ENCODE measurements at regions not wholly inside any gene's neighbourhood (a gene's known extent, or its start where the extent isn't known, plus 50 kb on each side); places are given as distances from the start of the nearest gene placed in this dataset.
"Not testable (repeated sequence)": the region's sequence is repeated elsewhere in the genome, so short reads cannot be mapped to it uniquely, and the experiment has no call there.

DNA sequence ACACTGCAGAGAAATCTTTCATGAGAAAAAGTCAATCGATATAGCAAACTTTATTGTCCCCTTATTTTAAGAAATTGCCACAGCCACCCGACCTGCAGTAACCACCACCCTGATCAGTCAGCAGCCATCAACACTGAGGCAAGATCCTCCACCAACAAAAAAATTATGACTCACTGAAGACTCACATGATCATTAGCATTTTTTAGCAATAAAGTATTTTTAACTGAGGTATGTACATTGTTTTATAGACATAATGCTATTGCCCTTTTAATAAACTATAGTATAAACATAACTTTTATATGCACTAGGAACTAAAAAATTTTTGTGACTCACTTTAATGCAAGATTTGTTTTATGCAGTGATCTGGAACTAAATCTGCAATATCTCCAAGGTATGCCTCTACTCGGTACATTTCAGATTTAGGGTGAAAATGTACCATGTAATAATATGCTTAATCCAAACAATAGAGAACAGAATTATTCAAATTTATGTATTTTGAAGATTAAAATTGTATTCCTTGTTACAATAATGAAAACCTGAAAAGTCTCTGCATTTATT is 79.2 kb upstream of the CEP126 start:
- Histone ChIP-seq H3K4me2 (ENCODE audit: low read depth, low read length, poor library complexity, severe bottlenecking) (no peak overlapping the region), H3K27me3 (ENCODE audit: insufficient read depth, low read length, poor library complexity, severe bottlenecking) (no peaks in the 10 kb centered on the region), H3K36me3 (ENCODE audit: insufficient read depth, low read length) (no peaks in the 10 kb centered on the region), H3K9me3 (ENCODE audit: insufficient read depth, low read depth, low read length) (no peaks in the 10 kb centered on the region), H3K79me2 (ENCODE audit: insufficient read depth, low read length) (no peaks in the 10 kb centered on the region), H4K20me1 (ENCODE audit: insufficient read depth, low read length, poor library complexity, severe bottlenecking) (no peaks in the 10 kb centered on the region), H3K4me3 (ENCODE audit: low read length, poor library complexity, severe bottlenecking) (no peak overlapping the region), H3K9me2 (replicated peaks; ENCODE audit: low read depth, low read length) (no peaks in the 10 kb centered on the region), H3K9ac (ENCODE audit: low read depth, low read length, poor library complexity, severe bottlenecking) (no peak overlapping the region), H3K4me1 (ENCODE audit: insufficient read depth, low read length, poor library complexity, severe bottlenecking) (no peaks in the 10 kb centered on the region), H3F3A (ENCODE audit: low read depth) (no peaks in the 10 kb centered on the region), H2AFZ (ENCODE audit: low read length) (no peak overlapping the region)
- no peak for TF ChIP-seq EZH2phosphoT487 (IDR thresholded peaks at IDR 0.05; ENCODE audit: borderline replicate concordance)
- TF ChIP-seq, protein P1, sequence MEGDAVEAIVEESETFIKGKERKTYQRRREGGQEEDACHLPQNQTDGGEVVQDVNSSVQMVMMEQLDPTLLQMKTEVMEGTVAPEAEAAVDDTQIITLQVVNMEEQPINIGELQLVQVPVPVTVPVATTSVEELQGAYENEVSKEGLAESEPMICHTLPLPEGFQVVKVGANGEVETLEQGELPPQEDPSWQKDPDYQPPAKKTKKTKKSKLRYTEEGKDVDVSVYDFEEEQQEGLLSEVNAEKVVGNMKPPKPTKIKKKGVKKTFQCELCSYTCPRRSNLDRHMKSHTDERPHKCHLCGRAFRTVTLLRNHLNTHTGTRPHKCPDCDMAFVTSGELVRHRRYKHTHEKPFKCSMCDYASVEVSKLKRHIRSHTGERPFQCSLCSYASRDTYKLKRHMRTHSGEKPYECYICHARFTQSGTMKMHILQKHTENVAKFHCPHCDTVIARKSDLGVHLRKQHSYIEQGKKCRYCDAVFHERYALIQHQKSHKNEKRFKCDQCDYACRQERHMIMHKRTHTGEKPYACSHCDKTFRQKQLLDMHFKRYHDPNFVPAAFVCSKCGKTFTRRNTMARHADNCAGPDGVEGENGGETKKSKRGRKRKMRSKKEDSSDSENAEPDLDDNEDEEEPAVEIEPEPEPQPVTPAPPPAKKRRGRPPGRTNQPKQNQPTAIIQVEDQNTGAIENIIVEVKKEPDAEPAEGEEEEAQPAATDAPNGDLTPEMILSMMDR (conservative IDR thresholded peaks at IDR 0.05; ENCODE audit: low read length), result no peak

DNA sequence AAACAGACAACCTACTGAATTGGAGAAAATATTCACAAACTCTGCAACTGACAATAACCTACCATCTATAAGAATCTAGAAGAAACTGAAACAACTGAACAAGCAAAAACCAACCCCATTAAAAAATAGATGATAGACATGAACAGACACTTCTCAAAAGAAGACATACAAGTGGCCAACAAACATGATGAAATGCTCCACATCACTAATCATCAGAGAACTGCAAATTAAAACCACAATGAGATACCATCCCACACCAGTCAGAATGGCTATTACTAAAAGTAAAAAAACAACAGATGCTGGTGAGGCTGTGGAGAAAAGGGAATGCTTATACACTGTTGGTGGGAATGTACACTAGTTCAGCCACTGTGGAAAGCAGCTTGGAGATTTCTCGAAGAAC is 84.3 kb upstream of the CEP126 start:
- not testable (repeated sequence) for H3K27me3 ChIP-seq (ENCODE audit: insufficient read depth, low read length, poor library complexity, severe bottlenecking); H3K4me3 ChIP-seq (ENCODE audit: low read length, poor library complexity, severe bottlenecking); H3K4me1 ChIP-seq (ENCODE audit: insufficient read depth, low read length, poor library complexity, severe bottlenecking); H3K36me3 ChIP-seq (ENCODE audit: insufficient read depth, low read length); H2AFZ ChIP-seq (ENCODE audit: low read length); H3K4me2 ChIP-seq (ENCODE audit: low read depth, low read length, poor library complexity, severe bottlenecking); H3K9me2 ChIP-seq (replicated peaks; ENCODE audit: low read depth, low read length); H4K20me1 ChIP-seq (ENCODE audit: insufficient read depth, low read length, poor library complexity, severe bottlenecking); H3F3A ChIP-seq (ENCODE audit: low read depth); H3K79me2 ChIP-seq (ENCODE audit: insufficient read depth, low read length); H3K9ac ChIP-seq (ENCODE audit: low read depth, low read length, poor library complexity, severe bottlenecking); H3K9me3 ChIP-seq (ENCODE audit: insufficient read depth, low read depth, low read length)

DNA sequence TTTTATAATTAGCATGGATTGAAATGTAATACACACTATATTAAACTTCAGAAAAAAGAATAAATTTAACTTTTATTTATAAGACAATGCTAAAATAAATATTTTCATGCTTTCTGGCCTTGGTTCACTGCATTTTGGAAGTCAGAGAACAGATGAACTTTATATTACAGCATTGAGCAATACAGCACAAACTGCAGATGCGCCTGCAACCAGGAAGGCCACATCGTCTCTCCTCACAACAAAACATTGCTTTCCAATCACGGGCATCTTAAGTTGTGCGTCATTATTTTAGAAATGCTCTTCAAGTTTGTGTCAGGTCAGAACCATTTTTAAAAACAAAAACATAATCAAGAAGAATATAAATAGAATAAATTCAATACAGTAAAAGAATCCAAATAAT is 89.3 kb upstream of the CEP126 start:
- Histone ChIP-seq H3K9ac (ENCODE audit: low read depth, low read length, poor library complexity, severe bottlenecking) (no peak overlapping the region), H3K4me3 (ENCODE audit: low read length, poor library complexity, severe bottlenecking) (no peak overlapping the region), H4K20me1 (ENCODE audit: insufficient read depth, low read length, poor library complexity, severe bottlenecking) (no peaks in the 10 kb centered on the region), H3K9me3 (ENCODE audit: insufficient read depth, low read depth, low read length) (no peaks in the 10 kb centered on the region), H3K4me2 (ENCODE audit: low read depth, low read length, poor library complexity, severe bottlenecking) (no peak overlapping the region), H3F3A (ENCODE audit: low read depth) (no peaks in the 10 kb centered on the region), H3K9me2 (replicated peaks; ENCODE audit: low read depth, low read length) (no peaks in the 10 kb centered on the region), H3K79me2 (ENCODE audit: insufficient read depth, low read length) (no peaks in the 10 kb centered on the region), H3K36me3 (ENCODE audit: insufficient read depth, low read length) (no peaks in the 10 kb centered on the region), H3K4me1 (ENCODE audit: insufficient read depth, low read length, poor library complexity, severe bottlenecking) (no peaks in the 10 kb centered on the region), H3K27me3 (ENCODE audit: insufficient read depth, low read length, poor library complexity, severe bottlenecking) (no peaks in the 10 kb centered on the region), H2AFZ (ENCODE audit: low read length) (no peak overlapping the region)
- TF ChIP-seq, protein P1 (conservative IDR thresholded peaks at IDR 0.05; ENCODE audit: low read length), result no peak
- no peak for TF ChIP-seq EZH2phosphoT487 (IDR thresholded peaks at IDR 0.05; ENCODE audit: borderline replicate concordance)

DNA sequence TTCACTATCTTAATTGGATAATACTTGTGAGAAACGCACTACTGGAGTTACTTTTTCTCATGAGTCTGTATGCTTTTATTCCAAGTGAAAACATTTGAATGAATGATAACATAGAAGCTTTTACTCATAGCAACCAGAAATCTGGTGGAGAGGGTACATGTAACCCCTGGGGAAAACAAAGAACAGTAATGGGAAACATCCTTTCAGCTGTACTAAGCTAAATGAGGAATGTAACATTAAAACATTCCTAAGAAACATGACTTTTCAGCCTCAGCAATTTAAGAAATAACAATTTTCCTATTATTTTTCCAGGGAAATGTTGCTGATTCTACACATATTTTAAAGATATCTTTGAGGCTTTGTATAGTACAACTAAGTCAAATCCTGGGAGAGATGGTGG is 97.2 kb upstream of the CEP126 start:
- Histone ChIP-seq H3K4me3 (ENCODE audit: low read length, poor library complexity, severe bottlenecking) (no peak overlapping the region), H2AFZ (ENCODE audit: low read length) (no peak overlapping the region), H3K27me3 (ENCODE audit: insufficient read depth, low read length, poor library complexity, severe bottlenecking) (no peaks in the 10 kb centered on the region), H3K4me1 (ENCODE audit: insufficient read depth, low read length, poor library complexity, severe bottlenecking) (no peaks in the 10 kb centered on the region), H3K9me2 (replicated peaks; ENCODE audit: low read depth, low read length) (no peaks in the 10 kb centered on the region), H3K9me3 (ENCODE audit: insufficient read depth, low read depth, low read length) (no peaks in the 10 kb centered on the region), H3K79me2 (ENCODE audit: insufficient read depth, low read length) (no peaks in the 10 kb centered on the region), H3F3A (ENCODE audit: low read depth) (no peaks in the 10 kb centered on the region), H3K9ac (ENCODE audit: low read depth, low read length, poor library complexity, severe bottlenecking) (no peak overlapping the region), H3K4me2 (ENCODE audit: low read depth, low read length, poor library complexity, severe bottlenecking) (no peak overlapping the region), H4K20me1 (ENCODE audit: insufficient read depth, low read length, poor library complexity, severe bottlenecking) (no peaks in the 10 kb centered on the region), H3K36me3 (ENCODE audit: insufficient read depth, low read length) (no peaks in the 10 kb centered on the region)
- TF ChIP-seq, protein P1 (conservative IDR thresholded peaks at IDR 0.05; ENCODE audit: low read length), result no peak
- no peak for TF ChIP-seq EZH2phosphoT487 (IDR thresholded peaks at IDR 0.05; ENCODE audit: borderline replicate concordance)

Measured in Loucy (cell line).